DND-41 (cell line): ENCODE measurements at regions not wholly inside any gene's neighbourhood (a gene's known extent, or its start where the extent isn't known, plus 50 kb on each side); places are given as distances from the start of the nearest gene placed in this dataset.

ENCODE experiments used
- ATAC-seq: fragments of 200-7000 bp; cut with Tn5 transposase; 3 replicates; pipeline ENCODE4 v1.9.1; 2021; ENCODE audit warnings: low read depth; ENCODE audit not compliant: insufficient read depth
- DNase-seq: peaks from one replicate; pipeline ENCODE4 v3.0.0-alpha.2; 2020
- H2AFZ ChIP-seq: 2 replicates; pipeline ENCODE4 v1.6.0; 2012; ENCODE audit warnings: low read depth, low read length
- H3K27ac ChIP-seq: 2 replicates; pipeline ENCODE4 v1.5.1; 2012; ENCODE audit warnings: low read length, inconsistent platforms
- H3K27me3 ChIP-seq: fragments of 200-600 bp; sonication (generic); 2 replicates; pipeline ENCODE4 v1.6.0; 2012; ENCODE audit warnings: low read length, mild to moderate bottlenecking, inconsistent platforms; ENCODE audit not compliant: insufficient read depth, poor library complexity
- H3K36me3 ChIP-seq: 2 replicates; pipeline ENCODE4 v1.5.1; 2012; ENCODE audit warnings: low read length, inconsistent platforms; ENCODE audit not compliant: insufficient read depth
- H3K4me1 ChIP-seq: 2 replicates; pipeline ENCODE4 v1.5.1; 2012; ENCODE audit warnings: mild to moderate bottlenecking, low read length; ENCODE audit not compliant: insufficient read depth
- H3K4me2 ChIP-seq: 2 replicates; pipeline ENCODE4 v1.6.0; 2012; ENCODE audit warnings: mild to moderate bottlenecking, moderate library complexity, low read length, inconsistent platforms; ENCODE audit not compliant: insufficient read depth
- H3K4me3 ChIP-seq, 2 experiments: fragments of 200-600 bp in 1 of 2; shearing (Covaris generic) in 1 of 2; 2 replicates each; pipeline ENCODE4 v1.5.1; 2012 to 2016; ENCODE audit warnings: inconsistent platforms in 2 of 2, low read length in 2 of 2, mild to moderate bottlenecking in 2 of 2, low read depth in 1 of 2, moderate library complexity in 1 of 2
- H3K79me2 ChIP-seq: 2 replicates; pipeline ENCODE4 v1.6.0; 2012; ENCODE audit warnings: low read length, inconsistent platforms; ENCODE audit not compliant: insufficient read depth
- H3K9ac ChIP-seq: 2 replicates; pipeline ENCODE4 v1.6.0; 2012; ENCODE audit warnings: low read depth, mild to moderate bottlenecking, inconsistent platforms, low read length, moderate library complexity
- H3K9me3 ChIP-seq: 2 replicates; pipeline ENCODE4 v1.5.1; 2012; ENCODE audit warnings: low read length, moderate library complexity, mild to moderate bottlenecking, inconsistent platforms; ENCODE audit not compliant: insufficient read depth, severe bottlenecking
- H4K20me1 ChIP-seq: 2 replicates; pipeline ENCODE4 v1.6.0; 2012; ENCODE audit warnings: low read length; ENCODE audit not compliant: insufficient read depth
- CTCF ChIP-seq: IDR thresholded peaks from 2 replicates; pipeline ENCODE4 v1.5.1; 2012; ENCODE audit warnings: borderline replicate concordance, low read length, moderate library complexity, mild to moderate bottlenecking; ENCODE audit not compliant: poor library complexity, severe bottlenecking; ENCODE audit errors: extremely low read depth
- EZH2 ChIP-seq: IDR thresholded peaks from 3 replicates; pipeline ENCODE4 v1.6.1; 2012; ENCODE audit warnings: borderline replicate concordance, low read depth, mild to moderate bottlenecking, moderate library complexity, low read length, inconsistent platforms; ENCODE audit not compliant: severe bottlenecking

- no peaks in the 10 kb centered on the region for H3K27me3 ChIP-seq
- H3K27ac ChIP-seq: no peak overlapping the region
- ATAC-seq (no peak), DNase-seq (no peak)
- no peaks in the 10 kb centered on the region for H3K4me1 ChIP-seq
- no peaks in the 10 kb centered on the region for H3K79me2 ChIP-seq
- H3K4me2 ChIP-seq: no peak overlapping the region
- no peak overlapping the region for H3K9ac ChIP-seq
- no peaks in the 10 kb centered on the region for H4K20me1 ChIP-seq
- no peaks in the 10 kb centered on the region for H3K9me3 ChIP-seq
- no peaks in the 10 kb centered on the region for H3K36me3 ChIP-seq
- TF ChIP-seq EZH2 (no peak), CTCF (no peak)
- H2AFZ ChIP-seq: no peak overlapping the region
- H3K4me3 ChIP-seq: no peak overlapping the region
These were observed 123.0 kb upstream of the MAMLD1 start for GRCh38 chrX:150239946-150240642.

- DNase-seq (no peak), ATAC-seq (no peak)
- Histone ChIP-seq H3K27me3 (no peaks in the 10 kb centered on the region), H3K4me3 (no peak overlapping the region), H3K9me3 (no peaks in the 10 kb centered on the region), H3K79me2 (no peaks in the 10 kb centered on the region), H2AFZ (no peak overlapping the region), H4K20me1 (no peaks in the 10 kb centered on the region), H3K36me3 (no peaks in the 10 kb centered on the region), H3K4me2 (no peak overlapping the region), H3K27ac (no peak overlapping the region), H3K4me1 (no peaks in the 10 kb centered on the region), H3K9ac (no peak overlapping the region)
- no peak for TF ChIP-seq EZH2
- no peak for TF ChIP-seq CTCF
These were observed 122.5 kb upstream of the MAMLD1 start for GRCh38 chrX:150240643-150240970.

- Histone ChIP-seq H2AFZ (no peak overlapping the region), H3K4me3 (no peak overlapping the region), H3K4me1 (no peaks in the 10 kb centered on the region), H3K27me3 (no peaks in the 10 kb centered on the region), H3K27ac (no peak overlapping the region), H3K4me2 (no peak overlapping the region), H3K9me3 (no peaks in the 10 kb centered on the region), H3K9ac (no peak overlapping the region), H4K20me1 (no peaks in the 10 kb centered on the region), H3K36me3 (no peaks in the 10 kb centered on the region), H3K79me2 (no peaks in the 10 kb centered on the region)
- no peak for TF ChIP-seq EZH2
- TF ChIP-seq CTCF: no peak
- no peak for DNase-seq
- no peak for ATAC-seq
These were observed 109.0 kb upstream of the MAMLD1 start for GRCh38 chrX:150253959-150254620.
